Ovary (tissue), 3 donors: ENCODE measurements at regions not wholly inside any gene's neighbourhood (a gene's known extent, or its start where the extent isn't known, plus 50 kb on each side); places are given as distances from the start of the nearest gene placed in this dataset.

Source experiments
- CTCF ChIP-seq, 3 donors: fragments of 450-650 bp in 2 of 3; fragments of 200-600 bp in 1 of 3; IDR thresholded peaks; one replicate each; pipeline versions ENCODE4 v1.5.1 to v1.8.0; 2016 to 2022; ENCODE audit warnings: antibody characterized with exemption in 3 of 3, mild to moderate bottlenecking in 1 of 3
- EP300 ChIP-seq: sonication (generic); formaldehyde crosslinking; IDR thresholded peaks from one replicate; pipeline ENCODE4 v1.6.1; 2017; ENCODE audit warnings: antibody characterized with exemption
- POLR2A ChIP-seq: fragments of 450-650 bp; IDR thresholded peaks from one replicate; pipeline ENCODE4 v1.6.1; 2017; ENCODE audit warnings: antibody characterized with exemption, mild to moderate bottlenecking, moderate library complexity
- donor health status: DM: no; HTN: no; CAD: no.

GRCh38 chr1:221884821-221885220 lies 142.9 kb upstream of the DUSP10 start:
- no peak for TF ChIP-seq CTCF (IDR thresholded peaks at IDR 0.05)
- no peak for TF ChIP-seq EP300
- TF ChIP-seq POLR2A, result no peak
